ENCODE measurements at regions not wholly inside any gene's neighbourhood (a gene's known extent, or its start where the extent isn't known, plus 50 kb on each side); places are given as distances from the start of the nearest gene placed in this dataset.

DNA sequence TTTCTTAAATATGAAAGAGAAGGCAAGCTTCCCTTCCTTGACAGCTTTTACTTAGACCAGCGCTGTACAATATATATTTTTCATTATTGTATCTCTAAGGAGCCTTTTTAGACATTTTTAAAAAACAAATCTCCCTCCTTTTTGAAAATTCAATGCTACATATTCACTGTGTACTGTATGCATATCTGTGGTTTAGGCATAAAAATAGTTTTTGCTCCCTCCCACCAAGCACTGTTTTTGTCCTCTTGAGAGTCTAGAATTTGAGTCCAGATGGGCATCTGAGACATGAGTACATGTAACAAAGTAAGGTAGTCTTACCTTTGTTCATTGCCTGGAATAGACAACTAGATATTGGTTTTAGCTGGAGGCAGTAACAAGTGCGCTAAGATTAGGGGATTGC is 488.5 kb upstream of the RUNX1 start:
- TF ChIP-seq, protein P1, sequence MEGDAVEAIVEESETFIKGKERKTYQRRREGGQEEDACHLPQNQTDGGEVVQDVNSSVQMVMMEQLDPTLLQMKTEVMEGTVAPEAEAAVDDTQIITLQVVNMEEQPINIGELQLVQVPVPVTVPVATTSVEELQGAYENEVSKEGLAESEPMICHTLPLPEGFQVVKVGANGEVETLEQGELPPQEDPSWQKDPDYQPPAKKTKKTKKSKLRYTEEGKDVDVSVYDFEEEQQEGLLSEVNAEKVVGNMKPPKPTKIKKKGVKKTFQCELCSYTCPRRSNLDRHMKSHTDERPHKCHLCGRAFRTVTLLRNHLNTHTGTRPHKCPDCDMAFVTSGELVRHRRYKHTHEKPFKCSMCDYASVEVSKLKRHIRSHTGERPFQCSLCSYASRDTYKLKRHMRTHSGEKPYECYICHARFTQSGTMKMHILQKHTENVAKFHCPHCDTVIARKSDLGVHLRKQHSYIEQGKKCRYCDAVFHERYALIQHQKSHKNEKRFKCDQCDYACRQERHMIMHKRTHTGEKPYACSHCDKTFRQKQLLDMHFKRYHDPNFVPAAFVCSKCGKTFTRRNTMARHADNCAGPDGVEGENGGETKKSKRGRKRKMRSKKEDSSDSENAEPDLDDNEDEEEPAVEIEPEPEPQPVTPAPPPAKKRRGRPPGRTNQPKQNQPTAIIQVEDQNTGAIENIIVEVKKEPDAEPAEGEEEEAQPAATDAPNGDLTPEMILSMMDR (IDR thresholded peaks at IDR 0.05) = no peak
- TF ChIP-seq POLR2A (IDR thresholded peaks at IDR 0.05) = no peak

Measured in heart left ventricle (tissue), 13 donors.